ENCODE measurements at regions not wholly inside any gene's neighbourhood (a gene's known extent, or its start where the extent isn't known, plus 50 kb on each side); places are given as distances from the start of the nearest gene placed in this dataset.

GRCh38 chr13:63206461-63206860 lies 1790.8 kb upstream of the PCDH20 start:
- DNase-seq: no peak

- DNase-seq: no peak
These were observed 1785.8 kb upstream of the PCDH20 start for GRCh38 chr13:63201493-63201892.

- DNase-seq: no peak
These were observed 1783.9 kb upstream of the PCDH20 start for GRCh38 chr13:63199508-63199907.

- no peak for DNase-seq
These were observed 1782.4 kb upstream of the PCDH20 start for GRCh38 chr13:63198071-63198470.

- no peak for DNase-seq
These were observed 1780.1 kb upstream of the PCDH20 start for GRCh38 chr13:63195726-63196125.

GRCh38 chr13:63190742-63191141 lies 1775.1 kb upstream of the PCDH20 start:
- DNase-seq: no peak

- no peak for DNase-seq
These were observed 1774.6 kb upstream of the PCDH20 start for GRCh38 chr13:63190219-63190618.

GRCh38 chr13:63189712-63190111 lies 1774.1 kb upstream of the PCDH20 start:
- DNase-seq: no peak

- DNase-seq: no peak
These were observed 1769.0 kb upstream of the PCDH20 start for GRCh38 chr13:63184693-63185092.

GRCh38 chr13:63175536-63175935 lies 1759.9 kb upstream of the PCDH20 start:
- no peak for DNase-seq

- DNase-seq: no peak
These were observed 1752.2 kb upstream of the PCDH20 start for GRCh38 chr13:63167699-63168337.

GRCh38 chr13:63166345-63166744 lies 1750.7 kb upstream of the PCDH20 start:
- DNase-seq: no peak

- no peak for DNase-seq
These were observed 1748.3 kb upstream of the PCDH20 start for GRCh38 chr13:63163903-63164302.

GRCh38 chr13:63161219-63161618 lies 1745.6 kb upstream of the PCDH20 start:
- no peak for DNase-seq

GRCh38 chr13:63156816-63157215 lies 1741.2 kb upstream of the PCDH20 start:
- DNase-seq: no peak

GRCh38 chr13:63149375-63149774 lies 1733.7 kb upstream of the PCDH20 start:
- DNase-seq: no peak

- no peak for DNase-seq
These were observed 1723.6 kb upstream of the PCDH20 start for GRCh38 chr13:63139277-63139676.

GRCh38 chr13:63129995-63130394 lies 1714.3 kb upstream of the PCDH20 start:
- DNase-seq: no peak

GRCh38 chr13:63128716-63129115 lies 1713.1 kb upstream of the PCDH20 start:
- no peak for DNase-seq

GRCh38 chr13:63124863-63125262 lies 1709.2 kb upstream of the PCDH20 start:
- DNase-seq: no peak

GRCh38 chr13:63120883-63121282 lies 1705.2 kb upstream of the PCDH20 start:
- DNase-seq: no peak

GRCh38 chr13:63117710-63118109 lies 1702.1 kb upstream of the PCDH20 start:
- no peak for DNase-seq

- DNase-seq: no peak
These were observed 1697.2 kb upstream of the PCDH20 start for GRCh38 chr13:63112799-63113395.

GRCh38 chr13:63110466-63110865 lies 1694.8 kb upstream of the PCDH20 start:
- DNase-seq: no peak

Data from stimulated activated CD4-positive, alpha-beta T cell treated with anti-CD3 and anti-CD28 coated beads, Interleukin-15, amount 100 ng/mL, for 24 hours (primary cell).